HL-60 (cell line): ENCODE measurements at regions not wholly inside any gene's neighbourhood (a gene's known extent, or its start where the extent isn't known, plus 50 kb on each side); places are given as distances from the start of the nearest gene placed in this dataset.

Experiments used
- CTCF ChIP-seq: IDR thresholded peaks from one replicate; pipeline ENCODE4 v1.5.1; 2011; ENCODE audit warnings: low read length, control low read depth, inconsistent platforms; ENCODE audit not compliant: insufficient read depth
- GABPA ChIP-seq: IDR thresholded peaks from 2 replicates; pipeline ENCODE4 v1.6.1; 2012; ENCODE audit warnings: low read depth
- POLR2AphosphoS5 ChIP-seq: IDR thresholded peaks from 2 replicates; pipeline ENCODE4 v1.6.1; 2012; ENCODE audit warnings: low read depth
- TF ChIP-seq, protein P1 (sequence below): IDR thresholded peaks from 2 replicates; pipeline ENCODE4 v1.6.1; 2012; ENCODE audit warnings: low read depth; ENCODE audit not compliant: insufficient replicate concordance

DNA sequence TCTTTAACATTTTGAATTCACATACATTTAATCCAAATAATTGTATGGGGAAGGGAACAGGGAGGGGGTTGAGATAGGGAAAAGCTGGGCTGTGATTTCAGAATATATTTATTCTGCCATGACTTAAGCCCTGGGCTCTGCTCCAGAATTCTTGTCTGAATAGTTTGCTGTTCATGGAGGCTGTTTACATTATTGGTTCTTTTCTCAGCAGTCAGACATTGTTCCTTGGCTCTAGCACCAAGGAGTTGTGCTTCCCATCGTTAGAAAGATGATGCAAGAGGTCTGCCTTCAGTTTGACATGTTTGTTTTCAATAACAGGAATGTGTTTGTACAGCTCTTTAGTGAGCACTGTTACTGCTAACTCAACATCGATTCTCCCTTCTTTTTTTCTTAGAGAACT, 198.8 kb upstream of the CDYL start:
- TF ChIP-seq CTCF (no peak), POLR2AphosphoS5 (no peak), GABPA (no peak)
- TF ChIP-seq, protein P1, sequence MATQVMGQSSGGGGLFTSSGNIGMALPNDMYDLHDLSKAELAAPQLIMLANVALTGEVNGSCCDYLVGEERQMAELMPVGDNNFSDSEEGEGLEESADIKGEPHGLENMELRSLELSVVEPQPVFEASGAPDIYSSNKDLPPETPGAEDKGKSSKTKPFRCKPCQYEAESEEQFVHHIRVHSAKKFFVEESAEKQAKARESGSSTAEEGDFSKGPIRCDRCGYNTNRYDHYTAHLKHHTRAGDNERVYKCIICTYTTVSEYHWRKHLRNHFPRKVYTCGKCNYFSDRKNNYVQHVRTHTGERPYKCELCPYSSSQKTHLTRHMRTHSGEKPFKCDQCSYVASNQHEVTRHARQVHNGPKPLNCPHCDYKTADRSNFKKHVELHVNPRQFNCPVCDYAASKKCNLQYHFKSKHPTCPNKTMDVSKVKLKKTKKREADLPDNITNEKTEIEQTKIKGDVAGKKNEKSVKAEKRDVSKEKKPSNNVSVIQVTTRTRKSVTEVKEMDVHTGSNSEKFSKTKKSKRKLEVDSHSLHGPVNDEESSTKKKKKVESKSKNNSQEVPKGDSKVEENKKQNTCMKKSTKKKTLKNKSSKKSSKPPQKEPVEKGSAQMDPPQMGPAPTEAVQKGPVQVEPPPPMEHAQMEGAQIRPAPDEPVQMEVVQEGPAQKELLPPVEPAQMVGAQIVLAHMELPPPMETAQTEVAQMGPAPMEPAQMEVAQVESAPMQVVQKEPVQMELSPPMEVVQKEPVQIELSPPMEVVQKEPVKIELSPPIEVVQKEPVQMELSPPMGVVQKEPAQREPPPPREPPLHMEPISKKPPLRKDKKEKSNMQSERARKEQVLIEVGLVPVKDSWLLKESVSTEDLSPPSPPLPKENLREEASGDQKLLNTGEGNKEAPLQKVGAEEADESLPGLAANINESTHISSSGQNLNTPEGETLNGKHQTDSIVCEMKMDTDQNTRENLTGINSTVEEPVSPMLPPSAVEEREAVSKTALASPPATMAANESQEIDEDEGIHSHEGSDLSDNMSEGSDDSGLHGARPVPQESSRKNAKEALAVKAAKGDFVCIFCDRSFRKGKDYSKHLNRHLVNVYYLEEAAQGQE = no peak
